ENCODE measurements at regions not wholly inside any gene's neighbourhood (a gene's known extent, or its start where the extent isn't known, plus 50 kb on each side); places are given as distances from the start of the nearest gene placed in this dataset.

GRCh38 chr10:9508606-9509005, 1454.1 kb downstream of the GATA3 start:
- CTCF ChIA-PET = no interaction called here
- intact Hi-C loops (cut with micrococcal nuclease) = no loop called here

More at GRCh38 chr10:9508606-9509005, 1454.1 kb downstream of the GATA3 start:
- ATAC-seq (no peak), DNase-seq (ENCODE audit: low read depth, low spot score) (no peak)
- H3K27me3 ChIP-seq (ENCODE audit: insufficient read depth, low read length) = no peaks in the 10 kb centered on the region
- H3K79me2 ChIP-seq (ENCODE audit: insufficient read depth, low read length) = no peaks in the 10 kb centered on the region
- no peaks in the 10 kb centered on the region for H3K36me3 ChIP-seq (ENCODE audit: control insufficient read depth in 1 of 2, insufficient read depth in 2 of 2, low read length in 2 of 2)
- H3K4me1 ChIP-seq (ENCODE audit: control insufficient read depth in 1 of 2, insufficient read depth in 2 of 2, low read length in 2 of 2) = no peaks in the 10 kb centered on the region
- no peaks in the 10 kb centered on the region for H4K20me1 ChIP-seq (ENCODE audit: insufficient read depth)
- H3K9ac ChIP-seq (ENCODE audit: low read length) = no peak overlapping the region
- ChIA-PET POLR2A (no interaction called here), RAD21 (ENCODE audit: low non-redundant PET in 1 of 2, low total read pairs in 2 of 2, uncharacterized antibody in 2 of 2, unreplicated experiment in 2 of 2) (no interaction called here)
- no TSS peak for BruUV-seq (replicated peaks)
- H3K4me2 ChIP-seq (ENCODE audit: low read length) = no peak overlapping the region
- H3K9me2 ChIP-seq (ENCODE audit: insufficient read depth) = no peaks in the 10 kb centered on the region
- no peak overlapping the region for H3K27ac ChIP-seq (ENCODE audit: low read depth, low read length)
- TF ChIP-seq ZBTB33 (IDR thresholded peaks at IDR 0.05; ENCODE audit: extremely low read depth, insufficient replicate concordance, low read length) (no peak), SIN3A (IDR thresholded peaks at IDR 0.05; ENCODE audit: low read depth) (no peak), ZFX (IDR thresholded peaks at IDR 0.05) (no peak), CTCF (IDR thresholded peaks at IDR 0.05 in 2 of 3, conservative IDR thresholded peaks at IDR 0.05 in 1 of 3; ENCODE audit: borderline replicate concordance in 1 of 3, insufficient read depth in 1 of 3, low read depth in 2 of 3, low read length in 2 of 3) (no peak), POLR2AphosphoS5 (IDR thresholded peaks at IDR 0.05; ENCODE audit: low read depth, low read length) (no peak), MAX (IDR thresholded peaks at IDR 0.05) (no peak), RAD21 (IDR thresholded peaks at IDR 0.05; ENCODE audit: low read depth) (no peak), JUND (IDR thresholded peaks at IDR 0.05) (no peak), ATF3 (IDR thresholded peaks at IDR 0.05) (no peak), CBX3 (IDR thresholded peaks at IDR 0.05; ENCODE audit: low read depth) (no peak), SP1 (IDR thresholded peaks at IDR 0.05; ENCODE audit: low read depth) (no peak), EGR1 (IDR thresholded peaks at IDR 0.05; ENCODE audit: low read depth) (no peak), ELF1 (IDR thresholded peaks at IDR 0.05; ENCODE audit: borderline replicate concordance, low read depth) (no peak), EZH2phosphoT487 (IDR thresholded peaks at IDR 0.05; ENCODE audit: borderline replicate concordance) (no peak), CEBPB (IDR thresholded peaks at IDR 0.05; ENCODE audit: low read depth) (no peak), EZH2 (IDR thresholded peaks at IDR 0.05) (no peak), TCF7L2 (IDR thresholded peaks at IDR 0.05; ENCODE audit: borderline replicate concordance, extremely low read depth, insufficient read depth, insufficient read length) (no peak), SRF (IDR thresholded peaks at IDR 0.05; ENCODE audit: low read depth) (no peak), FOSL1 (IDR thresholded peaks at IDR 0.05; ENCODE audit: low read depth) (no peak), ZNF274 (IDR thresholded peaks at IDR 0.05; ENCODE audit: low read depth, low read length) (no peak)
- H3K4me3 ChIP-seq (replicated peaks in 1 of 2; ENCODE audit: low read depth in 1 of 2, low read length in 2 of 2) = no peak overlapping the region
- no peak overlapping the region for H2AFZ ChIP-seq (ENCODE audit: low read depth, low read length, poor library complexity, severe bottlenecking)
- H3K9me3 ChIP-seq (ENCODE audit: control insufficient read depth in 1 of 2, insufficient read depth in 1 of 2, low read depth in 1 of 2, low read length in 2 of 2) = peaks cover 8 to 20% of the 10 kb centered on the region in 2 experiments; a peak in 2 of 4 replicates

Data from HCT116 (cell line).